ENCODE measurements at regions not wholly inside any gene's neighbourhood (a gene's known extent, or its start where the extent isn't known, plus 50 kb on each side); places are given as distances from the start of the nearest gene placed in this dataset.

GRCh38 chr20:6953611-6954010 lies 186.1 kb downstream of the BMP2 start:
- Histone ChIP-seq H3K9me3 (ENCODE audit: control insufficient read depth in 2 of 2, low read length in 2 of 2) (peaks cover 0 to 5% of the 10 kb centered on the region in 2 donors), H3K4me3 (ENCODE audit: low read length in 2 of 2) (no peak overlapping the region), H3K9ac (ENCODE audit: low read length in 2 of 2) (no peak overlapping the region), H3K4me1 (ENCODE audit: control insufficient read depth, insufficient read depth, low read length) (no peaks in the 10 kb centered on the region), H3K27me3 (ENCODE audit: control insufficient read depth in 1 of 2, insufficient read depth in 2 of 2, low read length in 2 of 2) (no peaks in the 10 kb centered on the region), H3K36me3 (ENCODE audit: control insufficient read depth in 2 of 2, insufficient read depth in 2 of 2, low read length in 2 of 2) (no peaks in the 10 kb centered on the region), H3K27ac (ENCODE audit: low read length) (no peak overlapping the region)

GRCh38 chr20:6954219-6954618 lies 186.7 kb downstream of the BMP2 start:
- H3K9me3 ChIP-seq (ENCODE audit: control insufficient read depth in 2 of 2, low read length in 2 of 2) = peaks cover 0 to 5% of the 10 kb centered on the region in 2 donors
- H3K27me3 ChIP-seq (ENCODE audit: control insufficient read depth in 1 of 2, insufficient read depth in 2 of 2, low read length in 2 of 2) = no peaks in the 10 kb centered on the region
- no peaks in the 10 kb centered on the region for H3K36me3 ChIP-seq (ENCODE audit: control insufficient read depth in 2 of 2, insufficient read depth in 2 of 2, low read length in 2 of 2)
- no peaks in the 10 kb centered on the region for H3K4me1 ChIP-seq (ENCODE audit: control insufficient read depth, insufficient read depth, low read length)
- no peak overlapping the region for H3K27ac ChIP-seq (ENCODE audit: low read length)
- H3K4me3 ChIP-seq (ENCODE audit: low read length in 2 of 2) = no peak overlapping the region
- H3K9ac ChIP-seq (ENCODE audit: low read length in 2 of 2) = no peak overlapping the region

GRCh38 chr20:6956056-6956455 lies 188.6 kb downstream of the BMP2 start:
- no peak overlapping the region for H3K27ac ChIP-seq (ENCODE audit: low read length)
- no peak overlapping the region for H3K9ac ChIP-seq (ENCODE audit: low read length in 2 of 2)
- H3K4me1 ChIP-seq (ENCODE audit: control insufficient read depth, insufficient read depth, low read length) = no peaks in the 10 kb centered on the region
- no peak overlapping the region for H3K4me3 ChIP-seq (ENCODE audit: low read length in 2 of 2)
- no peaks in the 10 kb centered on the region for H3K36me3 ChIP-seq (ENCODE audit: control insufficient read depth in 2 of 2, insufficient read depth in 2 of 2, low read length in 2 of 2)
- peaks cover 0 to 5% of the 10 kb centered on the region in 2 donors for H3K9me3 ChIP-seq (ENCODE audit: control insufficient read depth in 2 of 2, low read length in 2 of 2)
- no peaks in the 10 kb centered on the region for H3K27me3 ChIP-seq (ENCODE audit: control insufficient read depth in 1 of 2, insufficient read depth in 2 of 2, low read length in 2 of 2)

GRCh38 chr20:6956574-6956973 lies 189.1 kb downstream of the BMP2 start:
- Histone ChIP-seq H3K27ac (ENCODE audit: low read length) (no peak overlapping the region), H3K4me3 (ENCODE audit: low read length in 2 of 2) (no peak overlapping the region), H3K36me3 (ENCODE audit: control insufficient read depth in 2 of 2, insufficient read depth in 2 of 2, low read length in 2 of 2) (no peaks in the 10 kb centered on the region), H3K9ac (ENCODE audit: low read length in 2 of 2) (no peak overlapping the region), H3K9me3 (ENCODE audit: control insufficient read depth in 2 of 2, low read length in 2 of 2) (peaks cover 0 to under 1% of the 10 kb centered on the region in 2 donors), H3K4me1 (ENCODE audit: control insufficient read depth, insufficient read depth, low read length) (no peaks in the 10 kb centered on the region), H3K27me3 (ENCODE audit: control insufficient read depth in 1 of 2, insufficient read depth in 2 of 2, low read length in 2 of 2) (no peaks in the 10 kb centered on the region)

- Histone ChIP-seq H3K27me3 (ENCODE audit: control insufficient read depth in 1 of 2, insufficient read depth in 2 of 2, low read length in 2 of 2) (no peaks in the 10 kb centered on the region), H3K4me1 (ENCODE audit: control insufficient read depth, insufficient read depth, low read length) (no peaks in the 10 kb centered on the region), H3K4me3 (ENCODE audit: low read length in 2 of 2) (no peak overlapping the region), H3K9ac (ENCODE audit: low read length in 2 of 2) (no peak overlapping the region), H3K36me3 (ENCODE audit: control insufficient read depth in 2 of 2, insufficient read depth in 2 of 2, low read length in 2 of 2) (no peaks in the 10 kb centered on the region), H3K9me3 (ENCODE audit: control insufficient read depth in 2 of 2, low read length in 2 of 2) (no peaks in the 10 kb centered on the region), H3K27ac (ENCODE audit: low read length) (no peak overlapping the region)
Measured at GRCh38 chr20:6959900-6960312, 192.4 kb downstream of the BMP2 start.

DNA sequence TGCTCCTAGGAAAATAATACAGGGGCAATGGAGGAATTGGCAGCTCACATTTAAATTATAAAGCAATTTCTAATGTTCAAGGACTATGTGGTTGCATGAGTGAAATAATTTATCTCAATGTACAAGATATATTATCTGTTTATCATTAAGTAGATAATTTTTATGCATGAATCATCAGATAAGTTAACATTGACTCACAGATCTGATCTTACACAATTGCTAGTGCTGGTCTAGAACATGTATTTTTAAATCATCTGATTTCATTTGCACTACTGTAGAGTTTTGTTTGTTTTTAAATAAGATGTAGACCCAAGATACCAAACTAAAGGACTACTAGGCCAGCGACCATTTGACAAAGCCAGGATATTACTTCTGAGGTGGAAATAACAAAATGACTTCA lies 199.2 kb downstream of the BMP2 start:
- H3K9ac ChIP-seq (ENCODE audit: low read length in 2 of 2) = no peak overlapping the region
- no peaks in the 10 kb centered on the region for H3K4me1 ChIP-seq (ENCODE audit: control insufficient read depth, insufficient read depth, low read length)
- H3K4me3 ChIP-seq (ENCODE audit: low read length in 2 of 2) = no peak overlapping the region
- no peaks in the 10 kb centered on the region for H3K36me3 ChIP-seq (ENCODE audit: control insufficient read depth in 2 of 2, insufficient read depth in 2 of 2, low read length in 2 of 2)
- no peaks in the 10 kb centered on the region for H3K9me3 ChIP-seq (ENCODE audit: control insufficient read depth in 2 of 2, low read length in 2 of 2)
- no peaks in the 10 kb centered on the region for H3K27me3 ChIP-seq (ENCODE audit: control insufficient read depth in 1 of 2, insufficient read depth in 2 of 2, low read length in 2 of 2)
- no peak overlapping the region for H3K27ac ChIP-seq (ENCODE audit: low read length)

- Histone ChIP-seq H3K36me3 (ENCODE audit: control insufficient read depth in 2 of 2, insufficient read depth in 2 of 2, low read length in 2 of 2) (no peaks in the 10 kb centered on the region), H3K9me3 (ENCODE audit: control insufficient read depth in 2 of 2, low read length in 2 of 2) (no peaks in the 10 kb centered on the region), H3K4me3 (ENCODE audit: low read length in 2 of 2) (no peak overlapping the region), H3K27me3 (ENCODE audit: control insufficient read depth in 1 of 2, insufficient read depth in 2 of 2, low read length in 2 of 2) (no peaks in the 10 kb centered on the region), H3K9ac (ENCODE audit: low read length in 2 of 2) (no peak overlapping the region), H3K27ac (ENCODE audit: low read length) (no peak overlapping the region), H3K4me1 (ENCODE audit: control insufficient read depth, insufficient read depth, low read length) (no peaks in the 10 kb centered on the region)
Measured at GRCh38 chr20:6974838-6975237, 207.4 kb downstream of the BMP2 start.

DNA sequence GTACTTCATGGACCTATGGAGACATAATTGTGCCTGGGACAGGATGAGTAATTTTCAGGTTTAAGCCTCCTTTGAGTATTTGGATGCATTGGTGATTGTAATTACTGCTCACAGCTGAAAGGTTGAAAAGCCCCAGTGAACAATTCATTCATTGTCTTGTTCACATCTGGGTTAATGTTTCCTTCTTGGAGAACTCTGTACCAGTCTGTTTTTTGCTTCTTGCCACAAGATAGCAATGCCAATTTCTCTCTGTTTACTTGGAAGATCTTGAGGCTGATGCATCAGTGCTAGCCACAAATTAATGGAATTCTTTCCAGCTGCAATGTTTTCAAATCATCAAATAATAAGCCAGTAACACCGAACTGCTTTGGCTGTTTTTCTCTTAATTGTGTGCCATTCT lies 207.8 kb downstream of the BMP2 start:
- H3K27ac ChIP-seq (ENCODE audit: low read length) = no peak overlapping the region
- no peaks in the 10 kb centered on the region for H3K4me1 ChIP-seq (ENCODE audit: control insufficient read depth, insufficient read depth, low read length)
- H3K27me3 ChIP-seq (ENCODE audit: control insufficient read depth in 1 of 2, insufficient read depth in 2 of 2, low read length in 2 of 2) = no peaks in the 10 kb centered on the region
- no peak overlapping the region for H3K9ac ChIP-seq (ENCODE audit: low read length in 2 of 2)
- H3K9me3 ChIP-seq (ENCODE audit: control insufficient read depth in 2 of 2, low read length in 2 of 2) = no peaks in the 10 kb centered on the region
- H3K4me3 ChIP-seq (ENCODE audit: low read length in 2 of 2) = no peak overlapping the region
- H3K36me3 ChIP-seq (ENCODE audit: control insufficient read depth in 2 of 2, insufficient read depth in 2 of 2, low read length in 2 of 2) = no peaks in the 10 kb centered on the region

- Histone ChIP-seq H3K27ac (ENCODE audit: low read length) (no peak overlapping the region), H3K9ac (ENCODE audit: low read length in 2 of 2) (no peak overlapping the region), H3K9me3 (ENCODE audit: control insufficient read depth in 2 of 2, low read length in 2 of 2) (no peaks in the 10 kb centered on the region), H3K36me3 (ENCODE audit: control insufficient read depth in 2 of 2, insufficient read depth in 2 of 2, low read length in 2 of 2) (no peaks in the 10 kb centered on the region), H3K27me3 (ENCODE audit: control insufficient read depth in 1 of 2, insufficient read depth in 2 of 2, low read length in 2 of 2) (no peaks in the 10 kb centered on the region), H3K4me3 (ENCODE audit: low read length in 2 of 2) (no peak overlapping the region), H3K4me1 (ENCODE audit: control insufficient read depth, insufficient read depth, low read length) (no peaks in the 10 kb centered on the region)
Measured at GRCh38 chr20:6976106-6976900, 208.8 kb downstream of the BMP2 start.

GRCh38 chr20:6979621-6980020 lies 212.1 kb downstream of the BMP2 start:
- no peak overlapping the region for H3K27ac ChIP-seq (ENCODE audit: low read length)
- H3K9me3 ChIP-seq (ENCODE audit: control insufficient read depth in 2 of 2, low read length in 2 of 2) = no peaks in the 10 kb centered on the region
- no peaks in the 10 kb centered on the region for H3K36me3 ChIP-seq (ENCODE audit: control insufficient read depth in 2 of 2, insufficient read depth in 2 of 2, low read length in 2 of 2)
- H3K9ac ChIP-seq (ENCODE audit: low read length in 2 of 2) = no peak overlapping the region
- H3K4me1 ChIP-seq (ENCODE audit: control insufficient read depth, insufficient read depth, low read length) = no peaks in the 10 kb centered on the region
- H3K4me3 ChIP-seq (ENCODE audit: low read length in 2 of 2) = no peak overlapping the region
- H3K27me3 ChIP-seq (ENCODE audit: control insufficient read depth in 1 of 2, insufficient read depth in 2 of 2, low read length in 2 of 2) = no peaks in the 10 kb centered on the region

- Histone ChIP-seq H3K9me3 (ENCODE audit: control insufficient read depth in 2 of 2, low read length in 2 of 2) (no peaks in the 10 kb centered on the region), H3K27me3 (ENCODE audit: control insufficient read depth in 1 of 2, insufficient read depth in 2 of 2, low read length in 2 of 2) (no peaks in the 10 kb centered on the region), H3K27ac (ENCODE audit: low read length) (no peak overlapping the region), H3K4me3 (ENCODE audit: low read length in 2 of 2) (no peak overlapping the region), H3K9ac (ENCODE audit: low read length in 2 of 2) (no peak overlapping the region), H3K4me1 (ENCODE audit: control insufficient read depth, insufficient read depth, low read length) (no peaks in the 10 kb centered on the region), H3K36me3 (ENCODE audit: control insufficient read depth in 2 of 2, insufficient read depth in 2 of 2, low read length in 2 of 2) (no peaks in the 10 kb centered on the region)
Measured at GRCh38 chr20:6993011-6993410, 225.5 kb downstream of the BMP2 start.
